ENCODE measurements at regions not wholly inside any gene's neighbourhood (a gene's known extent, or its start where the extent isn't known, plus 50 kb on each side); places are given as distances from the start of the nearest gene placed in this dataset.

- TF ChIP-seq POLR2A (IDR thresholded peaks at IDR 0.05; ENCODE audit: low read length), result no peak
- TF ChIP-seq GATA1 (IDR thresholded peaks at IDR 0.05; ENCODE audit: low read depth, low read length), result no peak
Measured at GRCh38 chr10:133004478-133004877, 62.1 kb upstream of the CFAP46 start.
